ENCODE measurements at regions not wholly inside any gene's neighbourhood (a gene's known extent, or its start where the extent isn't known, plus 50 kb on each side); places are given as distances from the start of the nearest gene placed in this dataset.
"Not testable (repeated sequence)": the region's sequence is repeated elsewhere in the genome, so short reads cannot be mapped to it uniquely, and the experiment has no call there.

GRCh38 chr2:196526981-196527725 lies 112.4 kb upstream of the CCDC150 start:
- H3K9me3 ChIP-seq (replicated peaks; ENCODE audit: control insufficient read depth, insufficient read depth, low read length); FAIRE-seq; H3K4me3 ChIP-seq (replicated peaks in 1 of 3; ENCODE audit: insufficient read depth in 1 of 3, low read depth in 1 of 3, low read length in 3 of 3); DNase-seq (ENCODE audit: low read depth, low spot score); H3K27ac ChIP-seq (ENCODE audit: insufficient read depth, low read depth, low read length); BruUV-seq (replicated peaks); CTCF ChIA-PET; H3K79me2 ChIP-seq (ENCODE audit: control insufficient read depth, insufficient read depth, low read length); intact Hi-C loops (cut with micrococcal nuclease); H4K20me1 ChIP-seq (replicated peaks; ENCODE audit: control insufficient read depth, extremely low read depth, insufficient read depth, low read length); H3K9me1 ChIP-seq (replicated peaks; ENCODE audit: control insufficient read depth, extremely low read depth, insufficient read depth, low read length); H3K4me1 ChIP-seq (ENCODE audit: control insufficient read depth, extremely low read depth, insufficient read depth, low read length); H3K27me3 ChIP-seq (ENCODE audit: control insufficient read depth in 2 of 2, insufficient read depth in 2 of 2, low read length in 2 of 2); dilution Hi-C loops (cut with MboI; ENCODE audit: extremely low pct_ligation_motif_present, low sequenced_read_pairs); H3K4me2 ChIP-seq (ENCODE audit: insufficient read depth, low read length); H3K9ac ChIP-seq (replicated peaks; ENCODE audit: extremely low read depth, insufficient read depth, low read length); POLR2A ChIA-PET; H2AFZ ChIP-seq (ENCODE audit: low read depth, low read length); H3K36me3 ChIP-seq (ENCODE audit: control insufficient read depth in 2 of 2, extremely low read depth in 1 of 2, insufficient read depth in 2 of 2, low read length in 2 of 2): not testable (repeated sequence)

- Histone ChIP-seq H4K20me1 (replicated peaks; ENCODE audit: control insufficient read depth, extremely low read depth, insufficient read depth, low read length) (no peaks in the 10 kb centered on the region), H3K4me3 (replicated peaks in 1 of 3; ENCODE audit: insufficient read depth in 1 of 3, low read depth in 1 of 3, low read length in 3 of 3) (no peak overlapping the region), H3K27me3 (ENCODE audit: control insufficient read depth in 2 of 2, insufficient read depth in 2 of 2, low read length in 2 of 2) (peaks cover 0 to 9% of the 10 kb centered on the region in 2 experiments), H2AFZ (ENCODE audit: low read depth, low read length) (no peak overlapping the region), H3K4me2 (ENCODE audit: insufficient read depth, low read length) (no peak overlapping the region), H3K4me1 (ENCODE audit: control insufficient read depth, extremely low read depth, insufficient read depth, low read length) (no peaks in the 10 kb centered on the region), H3K27ac (ENCODE audit: insufficient read depth, low read depth, low read length) (no peak overlapping the region), H3K79me2 (ENCODE audit: control insufficient read depth, insufficient read depth, low read length) (no peaks in the 10 kb centered on the region), H3K9me1 (replicated peaks; ENCODE audit: control insufficient read depth, extremely low read depth, insufficient read depth, low read length) (no peaks in the 10 kb centered on the region), H3K36me3 (ENCODE audit: control insufficient read depth in 2 of 2, extremely low read depth in 1 of 2, insufficient read depth in 2 of 2, low read length in 2 of 2) (no peaks in the 10 kb centered on the region), H3K9me3 (replicated peaks; ENCODE audit: control insufficient read depth, insufficient read depth, low read length) (no peaks in the 10 kb centered on the region), H3K9ac (replicated peaks; ENCODE audit: extremely low read depth, insufficient read depth, low read length) (no peak overlapping the region)
- ChIA-PET POLR2A (no interaction called here), CTCF (no interaction called here)
- FAIRE-seq (no peak), DNase-seq (ENCODE audit: low read depth, low spot score) (no peak)
- dilution Hi-C loops (cut with MboI; ENCODE audit: extremely low pct_ligation_motif_present, low sequenced_read_pairs) (no loop called here), intact Hi-C loops (cut with micrococcal nuclease) (no loop called here)
- no TSS peak for BruUV-seq (replicated peaks)
- TF ChIP-seq EZH2 (IDR thresholded peaks at IDR 0.05; ENCODE audit: borderline replicate concordance, low read depth, low read length, severe bottlenecking) (no peak), CTCF (IDR thresholded peaks at IDR 0.05; ENCODE audit: extremely low read depth in 1 of 2, insufficient read depth in 1 of 2, low read depth in 1 of 2, low read length in 2 of 2) (no peak), JUN (IDR thresholded peaks at IDR 0.05; ENCODE audit: borderline replicate concordance, insufficient read depth, insufficient read length, low read depth) (no peak)
Measured at GRCh38 chr2:196528486-196529223, 110.9 kb upstream of the CCDC150 start.

All from endothelial cell of umbilical vein (primary cell).